H9 (cell line): ENCODE measurements at regions not wholly inside any gene's neighbourhood (a gene's known extent, or its start where the extent isn't known, plus 50 kb on each side); places are given as distances from the start of the nearest gene placed in this dataset.

Experiments
- DNase-seq: peaks from one replicate; pipeline ENCODE4 v3.0.0-alpha.2; 2017
- H2AFZ ChIP-seq: one replicate; pipeline ENCODE4 v1.6.1; 2013; ENCODE audit warnings: mild to moderate bottlenecking, low read length, control low read depth, moderate library complexity
- H2AK5ac ChIP-seq: 2 replicates; pipeline ENCODE4 v1.6.1; 2013; ENCODE audit warnings: low read length, control low read depth, mixed read lengths; ENCODE audit not compliant: insufficient read length
- H2BK120ac ChIP-seq: one replicate; pipeline ENCODE4 v1.6.1; 2013; ENCODE audit warnings: low read depth, mild to moderate bottlenecking, low read length, control low read depth, inconsistent platforms; ENCODE audit not compliant: poor library complexity, severe bottlenecking
- H2BK12ac ChIP-seq: 2 replicates; pipeline ENCODE4 v1.6.1; 2013; ENCODE audit warnings: low read length, control low read depth, mixed read lengths, low read depth; ENCODE audit not compliant: insufficient read length
- H2BK15ac ChIP-seq: 2 replicates; pipeline ENCODE4 v1.6.1; 2013; ENCODE audit warnings: low read depth, low read length, control low read depth
- H2BK20ac ChIP-seq: one replicate; pipeline ENCODE4 v1.6.1; 2013; ENCODE audit warnings: low read depth, mild to moderate bottlenecking, low read length, control low read depth, inconsistent platforms; ENCODE audit not compliant: poor library complexity, severe bottlenecking
- H2BK5ac ChIP-seq: 2 replicates; pipeline ENCODE4 v1.6.1; 2013; ENCODE audit warnings: low read length, control low read depth, mixed read lengths; ENCODE audit not compliant: insufficient read length
- H3K14ac ChIP-seq: 2 replicates; pipeline ENCODE4 v1.6.1; 2013; ENCODE audit warnings: low read length, control low read depth; ENCODE audit not compliant: insufficient read depth
- H3K18ac ChIP-seq: 2 replicates; pipeline ENCODE4 v1.6.1; 2013; ENCODE audit warnings: low read depth, mild to moderate bottlenecking, mixed read lengths, low read length, control low read depth; ENCODE audit not compliant: insufficient read length
- H3K23ac ChIP-seq: 2 replicates; pipeline ENCODE4 v1.6.1; 2013; ENCODE audit warnings: low read length, control low read depth, mixed read lengths, low read depth; ENCODE audit not compliant: insufficient read length
- H3K23me2 ChIP-seq: 2 replicates; pipeline ENCODE4 v1.6.1; 2013; ENCODE audit warnings: low read depth, mild to moderate bottlenecking, mixed read lengths, low read length, control low read depth; ENCODE audit not compliant: insufficient read length, poor library complexity, severe bottlenecking
- H3K27ac ChIP-seq: 2 replicates; pipeline ENCODE4 v1.5.1; 2013; ENCODE audit warnings: low read length, control low read depth, mixed read lengths, low read depth; ENCODE audit not compliant: insufficient read length
- H3K27me3 ChIP-seq: 2 replicates; pipeline ENCODE4 v1.6.1; 2013; ENCODE audit warnings: low read length, control low read depth, inconsistent platforms; ENCODE audit not compliant: insufficient read depth
- H3K4ac ChIP-seq: 2 replicates; pipeline ENCODE4 v1.6.1; 2013; ENCODE audit warnings: low read depth, mild to moderate bottlenecking, control low read depth, inconsistent platforms, low read length, moderate library complexity
- H3K4me1 ChIP-seq: 2 replicates; pipeline ENCODE4 v1.6.1; 2013; ENCODE audit warnings: low read length, control low read depth, inconsistent platforms; ENCODE audit not compliant: insufficient read depth
- H3K4me2 ChIP-seq: 2 replicates; pipeline ENCODE4 v1.6.1; 2013; ENCODE audit warnings: low read length, control low read depth, mixed read lengths; ENCODE audit not compliant: insufficient read length, insufficient read depth
- H3K56ac ChIP-seq: 2 replicates; pipeline ENCODE4 v1.6.1; 2013; ENCODE audit warnings: low read depth, mild to moderate bottlenecking, mixed read lengths, low read length, control low read depth; ENCODE audit not compliant: insufficient read length
- H3K79me1 ChIP-seq: 2 replicates; pipeline ENCODE4 v1.6.1; 2013; ENCODE audit warnings: low read depth, mild to moderate bottlenecking, moderate library complexity, low read length, control low read depth, inconsistent platforms; ENCODE audit not compliant: insufficient read depth, poor library complexity, severe bottlenecking
- H3K79me2 ChIP-seq: 2 replicates; pipeline ENCODE4 v1.6.1; 2013; ENCODE audit warnings: low read length, control low read depth, inconsistent platforms; ENCODE audit not compliant: insufficient read depth
- H3K9ac ChIP-seq: 2 replicates; pipeline ENCODE4 v1.6.1; 2013; ENCODE audit warnings: low read length, control low read depth, mixed read lengths; ENCODE audit not compliant: insufficient read length; ENCODE audit errors: extremely low read depth
- H3K9me3 ChIP-seq: one replicate; pipeline ENCODE4 v1.6.1; 2013; ENCODE audit warnings: low read depth, low read length, inconsistent platforms; ENCODE audit not compliant: control insufficient read depth
- H3T11ph ChIP-seq: one replicate; pipeline ENCODE4 v1.6.1; 2013; ENCODE audit warnings: mild to moderate bottlenecking, low read length, control low read depth, inconsistent platforms
- H4K20me1 ChIP-seq: one replicate; pipeline ENCODE4 v1.6.1; 2013; ENCODE audit not compliant: control insufficient read depth, insufficient read length, insufficient read depth
- H4K5ac ChIP-seq: 2 replicates; pipeline ENCODE4 v1.6.1; 2013; ENCODE audit warnings: low read depth, mild to moderate bottlenecking, mixed read lengths, low read length, control low read depth; ENCODE audit not compliant: insufficient read length
- H4K8ac ChIP-seq: replicated peaks from 2 replicates; pipeline ENCODE4 v1.6.1; 2013; ENCODE audit warnings: low read length, control low read depth, mixed read lengths, low read depth; ENCODE audit not compliant: insufficient read length
- H4K91ac ChIP-seq: 2 replicates; pipeline ENCODE4 v1.6.1; 2013; ENCODE audit warnings: low read depth, mild to moderate bottlenecking, moderate library complexity, mixed read lengths, low read length, control low read depth; ENCODE audit not compliant: insufficient read length
- H3K27ac Mint-ChIP-seq, 3 experiments: 2 replicates in 2 of 3; 3 replicates in 1 of 3; pipeline ENCODE4 v1.8.0; 2020 to 2021; ENCODE audit warnings: mixed read lengths in 3 of 3, mild to moderate bottlenecking in 1 of 3, moderate library complexity in 1 of 3
- H3K27me3 Mint-ChIP-seq: 2 replicates; pipeline ENCODE4 v1.8.0; 2021; ENCODE audit warnings: low read depth, mild to moderate bottlenecking, moderate library complexity, mixed read lengths
- H3K36me3 Mint-ChIP-seq, 3 experiments: 2 replicates in 2 of 3; 3 replicates in 1 of 3; pipeline ENCODE4 v1.8.0; 2020 to 2021; ENCODE audit warnings: low read depth in 3 of 3, mixed read lengths in 3 of 3; ENCODE audit not compliant: insufficient read depth in 1 of 3
- H3K4me1 Mint-ChIP-seq, 2 experiments: 2 replicates each; pipeline ENCODE4 v1.8.0; 2020; ENCODE audit warnings: mixed read lengths in 2 of 2
- H3K4me3 Mint-ChIP-seq, 2 experiments: 2 replicates in 1 of 2; 3 replicates in 1 of 2; pipeline ENCODE4 v1.8.0; 2020 to 2021; ENCODE audit warnings: mild to moderate bottlenecking in 2 of 2, mixed read lengths in 2 of 2, moderate library complexity in 1 of 2
- H3K9me3 Mint-ChIP-seq, 2 experiments: 2 replicates in 1 of 2; 3 replicates in 1 of 2; pipeline ENCODE4 v1.8.0; 2020; ENCODE audit warnings: mild to moderate bottlenecking in 2 of 2, mixed read lengths in 2 of 2, moderate library complexity in 1 of 2
- CTCF ChIP-seq: fragments of 200-600 bp; sonication (generic); conservative IDR thresholded peaks from 3 replicates; pipeline ENCODE4 v1.8.0; 2021; ENCODE audit warnings: antibody characterized with exemption, mild to moderate bottlenecking
- WGBS: extraction: QIAGEN DNeasy Blood & Tissue Kit; methylation state at CpG from one replicate; pipeline ENCODE4 v1.1.7; 2013; ENCODE audit warnings: missing lambda C conversion rate, low lambda C conversion rate, mixed read lengths; ENCODE audit not compliant: insufficient read length; ENCODE audit errors: extremely low coverage; 5-methylcytosine and 5-hydroxymethylcytosine counted together

- no peaks in the 10 kb centered on the region for H3K79me1 ChIP-seq
- no peak overlapping the region for H3K14ac ChIP-seq
- no peak overlapping the region for H3K23ac ChIP-seq
- H3K9me3 ChIP-seq, result no peaks in the 10 kb centered on the region
- no peak overlapping the region for H2AK5ac ChIP-seq
- DNase-seq, result no peak
- no peak overlapping the region for H4K91ac ChIP-seq
- H3K27ac ChIP-seq, result no peak overlapping the region
- no peak overlapping the region for H3K27ac Mint-ChIP-seq
- no peaks in the 10 kb centered on the region for H3K79me2 ChIP-seq
- H3K4me1 ChIP-seq, result no peaks in the 10 kb centered on the region
- H2BK20ac ChIP-seq, result no peak overlapping the region
- H3K27me3 ChIP-seq, result no peaks in the 10 kb centered on the region
- no peak overlapping the region for H3K4me2 ChIP-seq
- no peak overlapping the region for H2BK5ac ChIP-seq
- no peak overlapping the region for H2BK120ac ChIP-seq
- H3K27me3 Mint-ChIP-seq, result no peaks in the 10 kb centered on the region
- H3K18ac ChIP-seq, result no peak overlapping the region
- WGBS, result no CpG with 5 or more reads among the region's 2 CpGs
- no peaks in the 10 kb centered on the region for H3K23me2 ChIP-seq
- H3K4me1 Mint-ChIP-seq, result peaks cover 0 to 5% of the 10 kb centered on the region in 2 experiments; a peak in 2 of 4 replicates
- no peak overlapping the region for H3K4me3 Mint-ChIP-seq
- H2BK15ac ChIP-seq, result no peak overlapping the region
- H3K9ac ChIP-seq, result no peak overlapping the region
- H2BK12ac ChIP-seq, result no peak overlapping the region
- no peaks in the 10 kb centered on the region for H4K20me1 ChIP-seq
- no peak overlapping the region for H2AFZ ChIP-seq
- peaks cover 36 to 37% of the 10 kb centered on the region in 2 experiments for H3K9me3 Mint-ChIP-seq
- H3K56ac ChIP-seq, result no peak overlapping the region
- H3T11ph ChIP-seq, result no peak overlapping the region
- H3K36me3 Mint-ChIP-seq, result no peaks in the 10 kb centered on the region; a peak in 1 of 7 replicates
- TF ChIP-seq CTCF, result no peak
- no peak overlapping the region for H3K4ac ChIP-seq
- no peak overlapping the region for H4K5ac ChIP-seq
- no peak overlapping the region for H4K8ac ChIP-seq
Measured at GRCh38 chrX:10972706-10973105, 138.4 kb upstream of the HCCS start.
